ENCODE measurements at regions not wholly inside any gene's neighbourhood (a gene's known extent, or its start where the extent isn't known, plus 50 kb on each side); places are given as distances from the start of the nearest gene placed in this dataset.

DNA sequence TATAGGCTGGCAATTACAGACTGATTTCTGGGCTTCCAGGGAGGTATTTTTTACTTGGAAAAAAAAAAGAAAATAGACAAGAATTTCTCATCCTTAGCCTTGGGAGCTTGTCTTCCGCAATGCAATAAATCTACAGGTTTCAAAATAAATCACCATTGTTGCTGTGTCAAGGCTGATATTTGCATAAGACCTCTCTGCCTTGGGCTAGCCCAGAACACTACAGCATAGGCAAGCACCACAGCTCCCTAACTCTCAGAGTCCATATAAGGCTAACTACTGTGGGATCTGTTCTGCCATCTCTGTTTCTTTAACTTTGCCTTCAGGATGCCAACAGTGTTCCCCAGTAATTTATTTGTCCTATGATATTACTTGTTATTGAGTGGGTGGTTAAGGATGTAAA, 64.4 kb downstream of the ZWINT start:
- TF ChIP-seq, protein P1, sequence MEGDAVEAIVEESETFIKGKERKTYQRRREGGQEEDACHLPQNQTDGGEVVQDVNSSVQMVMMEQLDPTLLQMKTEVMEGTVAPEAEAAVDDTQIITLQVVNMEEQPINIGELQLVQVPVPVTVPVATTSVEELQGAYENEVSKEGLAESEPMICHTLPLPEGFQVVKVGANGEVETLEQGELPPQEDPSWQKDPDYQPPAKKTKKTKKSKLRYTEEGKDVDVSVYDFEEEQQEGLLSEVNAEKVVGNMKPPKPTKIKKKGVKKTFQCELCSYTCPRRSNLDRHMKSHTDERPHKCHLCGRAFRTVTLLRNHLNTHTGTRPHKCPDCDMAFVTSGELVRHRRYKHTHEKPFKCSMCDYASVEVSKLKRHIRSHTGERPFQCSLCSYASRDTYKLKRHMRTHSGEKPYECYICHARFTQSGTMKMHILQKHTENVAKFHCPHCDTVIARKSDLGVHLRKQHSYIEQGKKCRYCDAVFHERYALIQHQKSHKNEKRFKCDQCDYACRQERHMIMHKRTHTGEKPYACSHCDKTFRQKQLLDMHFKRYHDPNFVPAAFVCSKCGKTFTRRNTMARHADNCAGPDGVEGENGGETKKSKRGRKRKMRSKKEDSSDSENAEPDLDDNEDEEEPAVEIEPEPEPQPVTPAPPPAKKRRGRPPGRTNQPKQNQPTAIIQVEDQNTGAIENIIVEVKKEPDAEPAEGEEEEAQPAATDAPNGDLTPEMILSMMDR (IDR thresholded peaks at IDR 0.05), result no peak
- TF ChIP-seq POLR2A (IDR thresholded peaks at IDR 0.05), result no peak

Data from esophagus squamous epithelium (tissue), 4 donors.